Sigmoid colon (tissue), 4 donors: ENCODE measurements at regions not wholly inside any gene's neighbourhood (a gene's known extent, or its start where the extent isn't known, plus 50 kb on each side); places are given as distances from the start of the nearest gene placed in this dataset.

ENCODE experiments used
- CTCF ChIP-seq, 4 experiments: fragments of 450-650 bp in 3 of 4; fragments of 200-600 bp in 1 of 4; IDR thresholded peaks; one replicate each; pipeline ENCODE4 v1.5.1; 2016 to 2019; ENCODE audit warnings: antibody characterized with exemption in 4 of 4, mild to moderate bottlenecking in 3 of 4, moderate library complexity in 2 of 4
- POLR2A ChIP-seq, 2 donors: fragments of 450-650 bp; IDR thresholded peaks; one replicate each; pipeline ENCODE4 v1.6.1; 2016; ENCODE audit warnings: antibody characterized with exemption in 2 of 2, mild to moderate bottlenecking in 2 of 2, moderate library complexity in 2 of 2
- POLR2AphosphoS5 ChIP-seq, 4 donors: sonication (generic); formaldehyde crosslinking; IDR thresholded peaks; one replicate each; pipeline ENCODE4 v1.6.1; 2017; ENCODE audit warnings: antibody characterized with exemption in 4 of 4

DNA sequence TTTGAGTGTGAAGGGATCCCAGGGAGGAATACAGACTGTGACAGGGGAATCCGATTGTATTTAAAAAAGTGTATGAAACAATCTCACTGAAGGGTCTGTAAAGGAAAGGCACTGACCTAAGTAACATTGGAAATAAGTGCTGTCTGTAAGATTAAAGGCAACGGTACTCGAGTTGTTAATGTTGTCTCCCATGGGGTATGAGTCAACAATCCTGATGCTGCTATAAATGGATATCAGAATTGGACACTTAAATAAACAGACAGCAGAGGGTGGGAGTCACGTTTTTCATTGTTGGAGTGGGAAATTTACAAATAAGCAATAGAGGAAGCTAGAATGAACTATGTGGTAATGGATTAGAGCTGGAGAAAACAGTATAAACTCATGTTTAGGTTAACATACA is 452.4 kb upstream of the RGPD4 start:
- TF ChIP-seq CTCF (IDR thresholded peaks at IDR 0.05), result no peak
- TF ChIP-seq POLR2AphosphoS5 (IDR thresholded peaks at IDR 0.05), result no peak
- no peak for TF ChIP-seq POLR2A (IDR thresholded peaks at IDR 0.05)
